OCI-LY1 (cell line): ENCODE measurements at regions not wholly inside any gene's neighbourhood (a gene's known extent, or its start where the extent isn't known, plus 50 kb on each side); places are given as distances from the start of the nearest gene placed in this dataset.

Experiments
- H2AFZ ChIP-seq: fragments of 200-600 bp; sonication (generic), shearing (Covaris generic); 2 replicates; pipeline ENCODE4 v1.6.0; 2014; ENCODE audit warnings: antibody characterized with exemption, mild to moderate bottlenecking, low read length
- H3F3A ChIP-seq: fragments of 200-600 bp; sonication (generic), shearing (Covaris generic); 2 replicates; pipeline ENCODE4 v1.6.0; 2014; ENCODE audit warnings: mild to moderate bottlenecking, antibody characterized with exemption, low read length, moderate library complexity; ENCODE audit not compliant: insufficient read depth
- H3K27ac ChIP-seq: fragments of 200-600 bp; sonication (generic); 2 replicates; pipeline ENCODE4 v1.5.1; 2014; ENCODE audit warnings: low read length, mixed run types, mild to moderate bottlenecking, low read depth; ENCODE audit not compliant: poor library complexity, severe bottlenecking
- H3K27me3 ChIP-seq: fragments of 200-600 bp; sonication (generic); 2 replicates; pipeline ENCODE4 v1.6.0; 2014; ENCODE audit warnings: antibody characterized with exemption, mild to moderate bottlenecking, low read length, moderate library complexity; ENCODE audit not compliant: insufficient read depth
- H3K36me3 ChIP-seq: fragments of 200-600 bp; sonication (generic); 2 replicates; pipeline ENCODE4 v1.6.1; 2014; ENCODE audit warnings: mild to moderate bottlenecking, antibody characterized with exemption, low read length, moderate library complexity, mixed read lengths; ENCODE audit not compliant: insufficient read depth
- H3K4me1 ChIP-seq: fragments of 200-600 bp; sonication (generic); 2 replicates; pipeline ENCODE4 v1.5.1; 2014; ENCODE audit warnings: mild to moderate bottlenecking, low read length, moderate library complexity; ENCODE audit not compliant: insufficient read depth, severe bottlenecking
- H3K4me2 ChIP-seq: fragments of 200-600 bp; sonication (generic), shearing (Covaris generic); 2 replicates; pipeline ENCODE4 v1.6.1; 2014; ENCODE audit warnings: low read length
- H3K4me3 ChIP-seq: fragments of 200-600 bp; sonication (generic); 2 replicates; pipeline ENCODE4 v1.5.1; 2014; ENCODE audit warnings: low read length, low read depth, mild to moderate bottlenecking, mixed read lengths; ENCODE audit not compliant: poor library complexity, severe bottlenecking
- H3K79me2 ChIP-seq: fragments of 200-600 bp; shearing (Covaris generic); 2 replicates; pipeline ENCODE4 v1.6.1; 2016; ENCODE audit warnings: mixed run types, low read length, mixed read lengths; ENCODE audit not compliant: insufficient read depth
- H3K9ac ChIP-seq: fragments of 200-600 bp; sonication (generic), shearing (Covaris generic); 2 replicates; pipeline ENCODE4 v1.6.1; 2014; ENCODE audit warnings: mild to moderate bottlenecking, low read length, mixed read lengths
- H3K9me2 ChIP-seq: fragments of 200-600 bp; sonication (generic), shearing (Covaris generic); 2 replicates; pipeline ENCODE4 v1.6.1; 2014; ENCODE audit warnings: low read depth, mild to moderate bottlenecking, low read length, mixed read lengths
- H3K9me3 ChIP-seq: fragments of 200-600 bp; shearing (Covaris generic); 2 replicates; pipeline ENCODE4 v1.6.1; 2014; ENCODE audit warnings: low read length, mixed read lengths
- H4K20me1 ChIP-seq: fragments of 200-600 bp; sonication (generic), shearing (Covaris generic); 2 replicates; pipeline ENCODE4 v1.6.0; 2016; ENCODE audit warnings: mild to moderate bottlenecking, low read length; ENCODE audit not compliant: insufficient read depth
- EZH2 ChIP-seq: fragments of 200-600 bp; sonication (generic), shearing (Covaris generic); IDR thresholded peaks from 2 replicates; pipeline ENCODE4 v1.8.0; 2017; ENCODE audit warnings: borderline replicate concordance, mixed run types, mild to moderate bottlenecking, antibody characterized with exemption, low read length, moderate library complexity, mixed read lengths
- TF ChIP-seq, protein P1 (sequence below): fragments of 200-600 bp; sonication (generic), shearing (Covaris generic); IDR thresholded peaks from 2 replicates; pipeline ENCODE4 v1.5.1; 2017; ENCODE audit warnings: mild to moderate bottlenecking, antibody characterized with exemption, low read length, moderate library complexity, mixed read lengths

DNA sequence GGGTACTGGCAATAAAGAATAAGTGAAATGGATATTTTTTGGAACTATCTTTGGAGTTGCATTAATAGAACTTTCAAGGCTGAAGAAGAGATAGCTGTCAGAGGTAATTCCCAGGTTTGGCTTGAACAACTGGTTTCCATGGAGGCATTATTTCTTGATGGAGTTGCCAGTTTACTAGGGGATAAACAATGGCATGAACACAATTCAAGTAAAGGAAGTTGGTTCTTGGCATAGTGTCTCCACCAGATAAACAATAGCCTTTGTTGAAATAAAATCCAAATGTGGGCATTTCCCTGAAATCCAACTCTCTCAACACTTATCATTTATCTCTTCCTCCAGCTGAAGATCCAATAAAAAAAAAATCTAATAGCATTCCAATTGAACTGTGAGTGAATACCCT, 454.9 kb downstream of the C6orf118 start:
- H3K4me3 ChIP-seq: no peak overlapping the region
- no peak overlapping the region for H2AFZ ChIP-seq
- no peaks in the 10 kb centered on the region for H3K27me3 ChIP-seq
- H3K4me2 ChIP-seq: no peak overlapping the region
- no peaks in the 10 kb centered on the region for H3K79me2 ChIP-seq
- no peaks in the 10 kb centered on the region for H3K36me3 ChIP-seq
- no peak for TF ChIP-seq EZH2
- TF ChIP-seq, protein P1, sequence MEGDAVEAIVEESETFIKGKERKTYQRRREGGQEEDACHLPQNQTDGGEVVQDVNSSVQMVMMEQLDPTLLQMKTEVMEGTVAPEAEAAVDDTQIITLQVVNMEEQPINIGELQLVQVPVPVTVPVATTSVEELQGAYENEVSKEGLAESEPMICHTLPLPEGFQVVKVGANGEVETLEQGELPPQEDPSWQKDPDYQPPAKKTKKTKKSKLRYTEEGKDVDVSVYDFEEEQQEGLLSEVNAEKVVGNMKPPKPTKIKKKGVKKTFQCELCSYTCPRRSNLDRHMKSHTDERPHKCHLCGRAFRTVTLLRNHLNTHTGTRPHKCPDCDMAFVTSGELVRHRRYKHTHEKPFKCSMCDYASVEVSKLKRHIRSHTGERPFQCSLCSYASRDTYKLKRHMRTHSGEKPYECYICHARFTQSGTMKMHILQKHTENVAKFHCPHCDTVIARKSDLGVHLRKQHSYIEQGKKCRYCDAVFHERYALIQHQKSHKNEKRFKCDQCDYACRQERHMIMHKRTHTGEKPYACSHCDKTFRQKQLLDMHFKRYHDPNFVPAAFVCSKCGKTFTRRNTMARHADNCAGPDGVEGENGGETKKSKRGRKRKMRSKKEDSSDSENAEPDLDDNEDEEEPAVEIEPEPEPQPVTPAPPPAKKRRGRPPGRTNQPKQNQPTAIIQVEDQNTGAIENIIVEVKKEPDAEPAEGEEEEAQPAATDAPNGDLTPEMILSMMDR: no peak
- no peaks in the 10 kb centered on the region for H3K9me3 ChIP-seq
- no peaks in the 10 kb centered on the region for H4K20me1 ChIP-seq
- H3F3A ChIP-seq: no peaks in the 10 kb centered on the region
- no peaks in the 10 kb centered on the region for H3K4me1 ChIP-seq
- H3K9me2 ChIP-seq: no peaks in the 10 kb centered on the region
- no peak overlapping the region for H3K9ac ChIP-seq
- H3K27ac ChIP-seq: no peak overlapping the region

DNA sequence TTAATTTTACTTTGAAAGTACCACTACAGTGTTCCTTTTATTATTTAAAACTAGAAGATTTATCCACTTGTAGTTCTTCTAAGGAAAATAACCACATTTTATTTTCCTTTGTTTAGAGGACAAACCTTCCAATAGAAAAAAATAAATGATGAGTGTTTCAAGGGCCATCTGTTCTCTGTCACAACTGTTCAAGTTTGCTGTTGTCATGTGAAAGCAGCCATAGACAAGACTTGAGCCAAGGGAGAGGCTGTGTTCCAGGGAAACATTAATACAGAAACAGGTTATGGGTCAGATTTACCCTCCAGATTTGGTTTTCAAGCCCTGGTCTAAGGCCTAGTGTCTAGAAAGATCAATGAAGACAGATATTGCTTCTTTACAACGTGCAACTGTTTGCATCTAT, 463.6 kb downstream of the C6orf118 start:
- no peaks in the 10 kb centered on the region for H3K79me2 ChIP-seq
- no peak overlapping the region for H2AFZ ChIP-seq
- H3K4me1 ChIP-seq: no peaks in the 10 kb centered on the region
- H4K20me1 ChIP-seq: no peaks in the 10 kb centered on the region
- no peak overlapping the region for H3K4me3 ChIP-seq
- no peak overlapping the region for H3K4me2 ChIP-seq
- H3K36me3 ChIP-seq: no peaks in the 10 kb centered on the region
- no peaks in the 10 kb centered on the region for H3K27me3 ChIP-seq
- H3K9me2 ChIP-seq: no peaks in the 10 kb centered on the region
- no peaks in the 10 kb centered on the region for H3K9me3 ChIP-seq
- no peaks in the 10 kb centered on the region for H3F3A ChIP-seq
- H3K27ac ChIP-seq: no peak overlapping the region
- TF ChIP-seq EZH2: no peak
- TF ChIP-seq, protein P1: no peak
- no peak overlapping the region for H3K9ac ChIP-seq

DNA sequence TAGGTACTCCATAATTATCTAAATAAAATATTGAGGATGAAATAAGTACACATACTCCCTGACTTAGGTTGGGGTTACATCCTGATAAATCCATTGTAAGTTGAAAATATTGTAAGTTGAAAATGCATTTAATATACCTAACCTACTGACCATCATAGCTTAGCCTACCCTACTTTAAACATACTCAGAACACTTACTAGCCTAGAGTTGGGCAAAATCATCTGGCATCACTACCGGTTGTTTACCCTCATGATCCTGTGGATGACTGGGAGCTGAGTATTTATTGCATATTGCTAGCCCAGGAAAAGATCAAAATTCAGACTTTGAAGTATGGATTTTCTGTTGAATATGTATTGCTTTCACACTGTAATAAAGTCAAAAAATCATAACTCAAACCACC, 467.3 kb downstream of the C6orf118 start:
- Histone ChIP-seq H3K27me3 (no peaks in the 10 kb centered on the region), H3F3A (no peaks in the 10 kb centered on the region), H3K27ac (no peak overlapping the region), H3K9ac (no peak overlapping the region), H2AFZ (no peak overlapping the region), H3K79me2 (no peaks in the 10 kb centered on the region), H3K9me2 (no peaks in the 10 kb centered on the region), H3K4me1 (no peaks in the 10 kb centered on the region), H3K9me3 (no peaks in the 10 kb centered on the region), H3K4me3 (no peak overlapping the region), H4K20me1 (no peaks in the 10 kb centered on the region), H3K4me2 (no peak overlapping the region), H3K36me3 (no peaks in the 10 kb centered on the region)
- TF ChIP-seq, protein P1: no peak
- no peak for TF ChIP-seq EZH2
